Gastrocnemius medialis (tissue), 4 donors: ENCODE measurements at regions not wholly inside any gene's neighbourhood (a gene's known extent, or its start where the extent isn't known, plus 50 kb on each side); places are given as distances from the start of the nearest gene placed in this dataset.

ENCODE experiments used
- ATAC-seq, 2 donors: fragments of 150-250 bp; one replicate each; pipeline ENCODE4 v1.9.1; 2016
- DNase-seq, 2 donors: peaks; one replicate each; pipeline ENCODE4 v3.0.0-alpha.2; 2019
- H3K27ac ChIP-seq, 4 donors: fragments of 200-600 bp; sonication (generic); 1 replicate in 1 of 4; 2 replicates in 3 of 4; pipeline ENCODE4 v1.5.1; 2016 to 2018; ENCODE audit warnings: mild to moderate bottlenecking in 2 of 4, moderate library complexity in 1 of 4
- H3K27me3 ChIP-seq, 3 donors: fragments of 200-600 bp; sonication (generic) in 2 of 3; 1 replicate in 1 of 3; 2 replicates in 2 of 3; pipeline versions ENCODE4 v1.5.1 to v1.6.0; 2016 to 2019; ENCODE audit warnings: mild to moderate bottlenecking in 1 of 3, moderate library complexity in 1 of 3
- H3K36me3 ChIP-seq, 2 donors: fragments of 200-600 bp; sonication (generic) in 1 of 2; one replicate each; pipeline ENCODE4 v1.5.1; 2017 to 2018
- H3K4me1 ChIP-seq, 2 donors: fragments of 200-600 bp; sonication (generic) in 1 of 2; one replicate each; pipeline ENCODE4 v1.5.1; 2016 to 2017; ENCODE audit warnings: mild to moderate bottlenecking in 2 of 2
- H3K4me3 ChIP-seq, 4 donors: fragments of 200-600 bp; sonication (generic) in 3 of 4; 1 replicate in 1 of 4; 2 replicates in 3 of 4; pipeline ENCODE4 v1.5.1; 2016 to 2019; ENCODE audit warnings: mild to moderate bottlenecking in 2 of 4
- H3K9me3 ChIP-seq, 3 donors: fragments of 200-600 bp; sonication (generic) in 2 of 3; 1 replicate in 1 of 3; 2 replicates in 2 of 3; pipeline ENCODE4 v1.5.1; 2016 to 2019
- POLR2A ChIP-seq, 2 donors: fragments of 450-650 bp; IDR thresholded peaks; one replicate each; pipeline ENCODE4 v1.6.1; 2017; ENCODE audit warnings: antibody characterized with exemption in 2 of 2, mild to moderate bottlenecking in 2 of 2, moderate library complexity in 2 of 2
- in situ Hi-C, 4 donors: fragments of 200-750 bp; cut with MboI; loops; one replicate each; pipeline versions ENCODE4 v1.15.0 to v1.8.0; 2017; ENCODE audit warnings: low sequenced_read_pairs in 4 of 4
- intact Hi-C: fragments of 100-400 bp; cut with DNase I; formaldehyde crosslinking; loops from one replicate; pipeline ENCODE4 v1.15.1; 2023; ENCODE audit warnings: low total_unique reads
- TF ChIP-seq, protein P1 (sequence below), 5 experiments: fragments of 450-650 bp in 3 of 5; fragments of 200-600 bp in 2 of 5; sonication (generic) in 2 of 5; IDR thresholded peaks in 4 of 5; conservative IDR thresholded peaks in 1 of 5; 1 replicate in 4 of 5; 2 replicates in 1 of 5; pipeline ENCODE4 v1.5.1; 2016 to 2019; ENCODE audit warnings: antibody characterized with exemption in 5 of 5, mild to moderate bottlenecking in 3 of 5, moderate library complexity in 3 of 5

GRCh38 chr11:95569207-95569606 is 220.4 kb downstream of the FAM76B start:
- H3K9me3 ChIP-seq: no peaks in the 10 kb centered on the region
- TF ChIP-seq, protein P1, sequence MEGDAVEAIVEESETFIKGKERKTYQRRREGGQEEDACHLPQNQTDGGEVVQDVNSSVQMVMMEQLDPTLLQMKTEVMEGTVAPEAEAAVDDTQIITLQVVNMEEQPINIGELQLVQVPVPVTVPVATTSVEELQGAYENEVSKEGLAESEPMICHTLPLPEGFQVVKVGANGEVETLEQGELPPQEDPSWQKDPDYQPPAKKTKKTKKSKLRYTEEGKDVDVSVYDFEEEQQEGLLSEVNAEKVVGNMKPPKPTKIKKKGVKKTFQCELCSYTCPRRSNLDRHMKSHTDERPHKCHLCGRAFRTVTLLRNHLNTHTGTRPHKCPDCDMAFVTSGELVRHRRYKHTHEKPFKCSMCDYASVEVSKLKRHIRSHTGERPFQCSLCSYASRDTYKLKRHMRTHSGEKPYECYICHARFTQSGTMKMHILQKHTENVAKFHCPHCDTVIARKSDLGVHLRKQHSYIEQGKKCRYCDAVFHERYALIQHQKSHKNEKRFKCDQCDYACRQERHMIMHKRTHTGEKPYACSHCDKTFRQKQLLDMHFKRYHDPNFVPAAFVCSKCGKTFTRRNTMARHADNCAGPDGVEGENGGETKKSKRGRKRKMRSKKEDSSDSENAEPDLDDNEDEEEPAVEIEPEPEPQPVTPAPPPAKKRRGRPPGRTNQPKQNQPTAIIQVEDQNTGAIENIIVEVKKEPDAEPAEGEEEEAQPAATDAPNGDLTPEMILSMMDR (IDR thresholded peaks at IDR 0.05 in 4 of 5, conservative IDR thresholded peaks at IDR 0.05 in 1 of 5): no peak
- TF ChIP-seq POLR2A (IDR thresholded peaks at IDR 0.05): no peak
- no peak for DNase-seq
- ATAC-seq: no peak
- H3K27me3 ChIP-seq: no peaks in the 10 kb centered on the region
- no peak overlapping the region for H3K27ac ChIP-seq
- no peaks in the 10 kb centered on the region for H3K36me3 ChIP-seq
- no peaks in the 10 kb centered on the region for H3K4me1 ChIP-seq
- in situ Hi-C loops (no loop called here), intact Hi-C loops (no loop called here)
- no peak overlapping the region for H3K4me3 ChIP-seq

DNA sequence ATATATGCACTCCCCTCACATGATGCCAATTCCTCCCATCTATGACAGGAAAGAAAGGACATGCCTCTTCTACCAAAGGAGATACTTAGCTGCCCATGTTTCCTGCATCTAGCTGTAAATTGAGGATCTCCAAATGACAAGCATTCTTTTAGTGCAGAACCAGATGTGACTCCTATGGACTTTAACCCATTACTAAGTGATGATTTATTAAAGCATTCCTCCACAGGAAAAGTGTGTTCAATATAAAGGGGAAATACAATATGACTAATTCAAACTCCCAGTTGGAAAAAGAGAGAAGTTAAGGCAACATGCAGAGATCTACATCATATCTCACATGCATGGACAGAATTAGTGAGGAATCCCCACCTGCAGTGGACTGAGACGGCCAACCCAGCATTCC is 221.3 kb downstream of the FAM76B start:
- Histone ChIP-seq H3K27ac (no peak overlapping the region), H3K4me3 (no peak overlapping the region), H3K9me3 (no peaks in the 10 kb centered on the region), H3K4me1 (no peaks in the 10 kb centered on the region), H3K27me3 (no peaks in the 10 kb centered on the region), H3K36me3 (no peaks in the 10 kb centered on the region)
- DNase-seq (no peak), ATAC-seq (no peak)
- intact Hi-C loops: no loop called here
- in situ Hi-C loops: no loop called here
- TF ChIP-seq, protein P1 (IDR thresholded peaks at IDR 0.05 in 4 of 5, conservative IDR thresholded peaks at IDR 0.05 in 1 of 5): no peak
- TF ChIP-seq POLR2A (IDR thresholded peaks at IDR 0.05): no peak

DNA sequence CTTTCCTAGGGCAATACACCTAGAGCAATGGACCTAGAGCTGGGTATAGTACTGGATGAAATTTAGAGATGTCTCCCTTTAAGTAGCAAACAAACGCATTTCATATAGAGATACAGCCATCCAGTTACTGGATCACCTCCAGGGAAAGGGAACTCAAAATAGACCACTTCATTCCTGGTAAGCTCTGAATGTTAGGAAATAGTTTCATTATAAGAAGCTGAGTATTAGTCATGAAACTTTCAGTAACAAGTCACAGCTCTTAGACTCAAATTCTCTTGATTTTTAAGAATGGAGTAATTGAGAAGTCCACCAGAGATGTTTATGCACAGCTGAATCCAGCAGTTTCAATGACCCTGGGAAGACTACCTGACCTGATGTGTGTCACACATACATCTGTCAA is 221.9 kb downstream of the FAM76B start:
- in situ Hi-C loops: no loop called here
- ATAC-seq (no peak), DNase-seq (no peak)
- Histone ChIP-seq H3K27ac (no peak overlapping the region), H3K9me3 (no peaks in the 10 kb centered on the region), H3K4me1 (no peaks in the 10 kb centered on the region), H3K36me3 (no peaks in the 10 kb centered on the region), H3K27me3 (no peaks in the 10 kb centered on the region), H3K4me3 (no peak overlapping the region)
- intact Hi-C loops: no loop called here
- no peak for TF ChIP-seq POLR2A (IDR thresholded peaks at IDR 0.05)
- TF ChIP-seq, protein P1 (IDR thresholded peaks at IDR 0.05 in 4 of 5, conservative IDR thresholded peaks at IDR 0.05 in 1 of 5): no peak

DNA sequence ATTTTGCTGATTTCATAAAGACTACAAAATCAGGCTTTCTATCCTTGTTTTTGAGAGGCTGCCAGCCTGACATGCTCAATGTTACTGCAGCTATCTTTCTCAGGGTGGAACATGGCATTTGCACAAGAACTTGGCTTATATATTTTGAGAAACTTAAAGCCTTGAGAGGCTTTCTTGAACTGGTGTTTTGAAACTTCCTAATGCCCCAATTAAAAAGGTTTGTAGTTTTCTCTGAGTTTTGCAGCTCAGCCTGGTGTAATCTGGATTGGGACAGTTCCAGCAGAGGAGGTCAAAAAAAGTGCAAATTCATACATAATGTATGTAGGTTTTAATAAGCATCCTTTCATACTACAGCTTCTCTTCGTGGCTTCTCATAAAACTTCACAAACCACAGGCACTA is 223.4 kb downstream of the FAM76B start:
- DNase-seq: no peak

DNA sequence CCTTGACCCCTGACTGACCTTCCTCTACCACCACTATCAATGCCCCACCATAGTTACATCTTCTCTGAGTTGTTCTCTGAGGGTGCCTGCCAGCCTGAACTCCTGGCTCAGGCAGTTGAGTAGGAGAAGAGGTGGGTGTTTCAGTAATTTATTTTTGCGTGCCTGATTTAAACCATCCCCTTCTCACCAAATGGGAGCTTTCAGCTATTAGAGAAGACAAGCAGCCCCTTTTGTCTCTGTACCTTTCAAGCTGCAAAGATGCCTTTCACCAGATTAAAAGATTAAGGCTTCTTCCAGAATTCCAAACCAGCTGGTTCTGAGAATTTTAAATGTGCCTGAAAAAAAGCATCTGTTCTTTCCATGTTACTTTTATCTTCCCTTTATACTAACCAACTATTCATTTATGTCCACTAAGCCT is 223.8 kb downstream of the FAM76B start:
- DNase-seq: no peak
- TF ChIP-seq, protein P1 (IDR thresholded peaks at IDR 0.05 in 4 of 5, conservative IDR thresholded peaks at IDR 0.05 in 1 of 5): no peak
- TF ChIP-seq POLR2A (IDR thresholded peaks at IDR 0.05): no peak
- in situ Hi-C loops (no loop called here), intact Hi-C loops (no loop called here)
- H3K36me3 ChIP-seq: no peaks in the 10 kb centered on the region
- no peak for ATAC-seq
- no peaks in the 10 kb centered on the region for H3K4me1 ChIP-seq
- H3K4me3 ChIP-seq: no peak overlapping the region
- no peaks in the 10 kb centered on the region for H3K27me3 ChIP-seq
- H3K9me3 ChIP-seq: no peaks in the 10 kb centered on the region
- no peak overlapping the region for H3K27ac ChIP-seq

More for the DNA sequence above, 223.4 kb downstream of the FAM76B start:
- intact Hi-C loops (no loop called here), in situ Hi-C loops (no loop called here)
- Histone ChIP-seq H3K27ac (no peak overlapping the region), H3K27me3 (no peaks in the 10 kb centered on the region), H3K4me1 (no peaks in the 10 kb centered on the region), H3K4me3 (no peak overlapping the region), H3K9me3 (no peaks in the 10 kb centered on the region), H3K36me3 (no peaks in the 10 kb centered on the region)
- TF ChIP-seq, protein P1 (IDR thresholded peaks at IDR 0.05 in 4 of 5, conservative IDR thresholded peaks at IDR 0.05 in 1 of 5): no peak
- TF ChIP-seq POLR2A (IDR thresholded peaks at IDR 0.05): no peak
- no peak for ATAC-seq
